Sigmoid colon (tissue), 4 donors: ENCODE measurements at regions not wholly inside any gene's neighbourhood (a gene's known extent, or its start where the extent isn't known, plus 50 kb on each side); places are given as distances from the start of the nearest gene placed in this dataset.

Source experiments
- CTCF ChIP-seq, 4 experiments: fragments of 450-650 bp in 3 of 4; fragments of 200-600 bp in 1 of 4; IDR thresholded peaks; one replicate each; pipeline ENCODE4 v1.5.1; 2016 to 2019; ENCODE audit warnings: antibody characterized with exemption in 4 of 4, mild to moderate bottlenecking in 3 of 4, moderate library complexity in 2 of 4
- EP300 ChIP-seq, 4 donors: sonication (generic); formaldehyde crosslinking; IDR thresholded peaks; one replicate each; pipeline ENCODE4 v1.6.1; 2017; ENCODE audit warnings: antibody characterized with exemption in 4 of 4
- POLR2A ChIP-seq, 2 donors: fragments of 450-650 bp; IDR thresholded peaks; one replicate each; pipeline ENCODE4 v1.6.1; 2016; ENCODE audit warnings: antibody characterized with exemption in 2 of 2, mild to moderate bottlenecking in 2 of 2, moderate library complexity in 2 of 2
- POLR2AphosphoS5 ChIP-seq, 4 donors: sonication (generic); formaldehyde crosslinking; IDR thresholded peaks; one replicate each; pipeline ENCODE4 v1.6.1; 2017; ENCODE audit warnings: antibody characterized with exemption in 4 of 4

GRCh38 chr4:33649471-33649870 lies 2594.8 kb downstream of the ARAP2 start:
- TF ChIP-seq CTCF (IDR thresholded peaks at IDR 0.05) (no peak), EP300 (IDR thresholded peaks at IDR 0.05) (no peak), POLR2AphosphoS5 (IDR thresholded peaks at IDR 0.05) (no peak), POLR2A (IDR thresholded peaks at IDR 0.05) (no peak)
